NCI-H226 (cell line): ENCODE measurements at regions not wholly inside any gene's neighbourhood (a gene's known extent, or its start where the extent isn't known, plus 50 kb on each side); places are given as distances from the start of the nearest gene placed in this dataset.
"Not testable (repeated sequence)": the region's sequence is repeated elsewhere in the genome, so short reads cannot be mapped to it uniquely, and the experiment has no call there.

ENCODE experiments used
- DNase-seq: peaks from one replicate; pipeline ENCODE4 v3.0.0-alpha.2; 2015

- DNase-seq, result no peak
These were observed 101.7 kb downstream of the BMS1 start for GRCh38 chr10:42883993-42884983.

- no peak for DNase-seq
These were observed 103.1 kb downstream of the BMS1 start for GRCh38 chr10:42885491-42886270.

- DNase-seq, result no peak
These were observed 105.3 kb downstream of the BMS1 start for GRCh38 chr10:42887734-42888503.

GRCh38 chr10:42888504-42889095, 106.0 kb downstream of the BMS1 start:
- no peak for DNase-seq

- DNase-seq, result no peak
These were observed 114.1 kb downstream of the BMS1 start for GRCh38 chr10:42896735-42897134.

- no peak for DNase-seq
These were observed 115.7 kb downstream of the BMS1 start for GRCh38 chr10:42898037-42898960.

- DNase-seq, result no peak
These were observed 116.4 kb downstream of the BMS1 start for GRCh38 chr10:42899036-42899435.

GRCh38 chr10:42900346-42900745, 117.8 kb downstream of the BMS1 start:
- DNase-seq, result not testable (repeated sequence)

GRCh38 chr10:42911359-42911758, 128.8 kb downstream of the BMS1 start:
- no peak for DNase-seq

- DNase-seq, result no peak
These were observed 134.4 kb downstream of the BMS1 start for GRCh38 chr10:42916974-42917373.

GRCh38 chr10:42917821-42918220, 135.2 kb downstream of the BMS1 start:
- DNase-seq, result no peak

GRCh38 chr10:42921951-42922350, 139.4 kb downstream of the BMS1 start:
- no peak for DNase-seq

- no peak for DNase-seq
These were observed 141.9 kb downstream of the BMS1 start for GRCh38 chr10:42924484-42924883.

GRCh38 chr10:42926843-42927242, 144.2 kb downstream of the BMS1 start:
- DNase-seq, result no peak

- DNase-seq, result no peak
These were observed 145.5 kb downstream of the BMS1 start for GRCh38 chr10:42928064-42928463.

GRCh38 chr10:42929236-42929635, 146.6 kb downstream of the BMS1 start:
- DNase-seq, result no peak

GRCh38 chr10:42929993-42930392, 146.9 kb upstream of the RET start:
- DNase-seq, result no peak

- no peak for DNase-seq
These were observed 146.2 kb upstream of the RET start for GRCh38 chr10:42930516-42931192.

GRCh38 chr10:42932116-42932515, 144.8 kb upstream of the RET start:
- DNase-seq, result no peak

- DNase-seq, result no peak
These were observed 144.0 kb upstream of the RET start for GRCh38 chr10:42932735-42933447.
